Stimulated activated CD8-positive, alpha-beta memory T cell treated with anti-CD3 and anti-CD28 coated beads, Interleukin-4, amount 100 ng/mL, for 1 hour (primary cell): ENCODE measurements at regions not wholly inside any gene's neighbourhood (a gene's known extent, or its start where the extent isn't known, plus 50 kb on each side); places are given as distances from the start of the nearest gene placed in this dataset.

Source experiments
- DNase-seq, 2 donors: peaks; one replicate each; pipeline ENCODE4 v3.0.0-alpha.2; 2020; ENCODE audit warnings: low read depth in 2 of 2, low spot score in 1 of 2

- no peak for DNase-seq
Measured at GRCh38 chr15:62920682-62921502, 121.7 kb upstream of the TPM1 start.

- DNase-seq: no peak
Measured at GRCh38 chr15:62922514-62922913, 120.0 kb upstream of the TPM1 start.

GRCh38 chr15:62925875-62926274 lies 116.7 kb upstream of the TPM1 start:
- DNase-seq: no peak

- no peak for DNase-seq
Measured at GRCh38 chr15:62927196-62927595, 115.4 kb upstream of the TPM1 start.

- no peak for DNase-seq
Measured at GRCh38 chr15:62927836-62928235, 114.7 kb upstream of the TPM1 start.

- no peak for DNase-seq
Measured at GRCh38 chr15:62928242-62928999, 114.1 kb upstream of the TPM1 start.

GRCh38 chr15:62929000-62929357 lies 113.6 kb upstream of the TPM1 start:
- DNase-seq: no peak

- no peak for DNase-seq
Measured at GRCh38 chr15:62931650-62932049, 110.9 kb upstream of the TPM1 start.

GRCh38 chr15:62932436-62932835 lies 110.1 kb upstream of the TPM1 start:
- no peak for DNase-seq

- DNase-seq: no peak
Measured at GRCh38 chr15:62933386-62933785, 109.2 kb upstream of the TPM1 start.

GRCh38 chr15:62934236-62934971 lies 108.1 kb upstream of the TPM1 start:
- no peak for DNase-seq

- DNase-seq: no peak
Measured at GRCh38 chr15:62935300-62936081, 107.1 kb upstream of the TPM1 start.

GRCh38 chr15:62938825-62939224 lies 103.7 kb upstream of the TPM1 start:
- DNase-seq: no peak

- DNase-seq: no peak
Measured at GRCh38 chr15:62940093-62940754, 102.3 kb upstream of the TPM1 start.

- DNase-seq: no peak
Measured at GRCh38 chr15:62940755-62941361, 101.7 kb upstream of the TPM1 start.

- no peak for DNase-seq
Measured at GRCh38 chr15:62941699-62942098, 100.8 kb upstream of the TPM1 start.

GRCh38 chr15:62942428-62942827 lies 100.1 kb upstream of the TPM1 start:
- DNase-seq: no peak

- no peak for DNase-seq
Measured at GRCh38 chr15:62945063-62945462, 97.5 kb upstream of the TPM1 start.

GRCh38 chr15:62945760-62946159 lies 96.8 kb upstream of the TPM1 start:
- no peak for DNase-seq

GRCh38 chr15:62946940-62947339 lies 95.6 kb upstream of the TPM1 start:
- no peak for DNase-seq
